Tibial artery (tissue), 4 donors: ENCODE measurements at regions not wholly inside any gene's neighbourhood (a gene's known extent, or its start where the extent isn't known, plus 50 kb on each side); places are given as distances from the start of the nearest gene placed in this dataset.

Source experiments
- DNase-seq, 2 donors: peaks; one replicate each; pipeline ENCODE4 v3.0.0-alpha.2; 2019
- H3K27ac ChIP-seq, 2 donors: fragments of 200-600 bp; sonication (generic) in 1 of 2; 1 replicate in 1 of 2; 2 replicates in 1 of 2; pipeline ENCODE4 v1.5.1; 2018 to 2019; ENCODE audit warnings: mild to moderate bottlenecking in 1 of 2
- H3K27me3 ChIP-seq, 2 donors: fragments of 200-600 bp; sonication (generic) in 1 of 2; one replicate each; pipeline versions ENCODE4 v1.5.1 to v1.6.0; 2016 to 2019
- H3K36me3 ChIP-seq, 3 donors: fragments of 200-600 bp; sonication (generic) in 2 of 3; one replicate each; pipeline ENCODE4 v1.5.1; 2016 to 2019; ENCODE audit warnings: mild to moderate bottlenecking in 2 of 3
- H3K4me1 ChIP-seq, 4 donors: fragments of 200-600 bp; sonication (generic) in 2 of 4; 1 replicate in 3 of 4; 2 replicates in 1 of 4; pipeline ENCODE4 v1.5.1; 2016 to 2019
- H3K4me3 ChIP-seq, 2 donors: fragments of 200-600 bp; sonication (generic) in 1 of 2; 1 replicate in 1 of 2; 2 replicates in 1 of 2; pipeline ENCODE4 v1.5.1; 2018 to 2019; ENCODE audit warnings: mild to moderate bottlenecking in 2 of 2
- H3K9me3 ChIP-seq, 3 donors: fragments of 200-600 bp; sonication (generic) in 1 of 3; one replicate each; pipeline ENCODE4 v1.5.1; 2016 to 2019
- CTCF ChIP-seq, 2 experiments: fragments of 200-600 bp in 1 of 2; fragments of 450-650 bp in 1 of 2; IDR thresholded peaks; one replicate each; pipeline ENCODE4 v1.5.1; 2017 to 2019; ENCODE audit warnings: antibody characterized with exemption in 2 of 2, mild to moderate bottlenecking in 1 of 2, moderate library complexity in 1 of 2
- intact Hi-C: fragments of 100-400 bp; cut with DNase I; formaldehyde crosslinking; loops from one replicate; pipeline ENCODE4 v1.15.0; 2023; ENCODE audit warnings: low total_unique reads

- no peak overlapping the region for H3K4me3 ChIP-seq
- TF ChIP-seq CTCF (IDR thresholded peaks at IDR 0.05): no peak
- no peak for DNase-seq
- H3K4me1 ChIP-seq: no peaks in the 10 kb centered on the region
- H3K36me3 ChIP-seq: no peaks in the 10 kb centered on the region
- no peaks in the 10 kb centered on the region for H3K9me3 ChIP-seq
- H3K27ac ChIP-seq: no peak overlapping the region
- intact Hi-C loops: no loop called here
- no peaks in the 10 kb centered on the region for H3K27me3 ChIP-seq
Measured at GRCh38 chr9:73995836-73996235, 501.3 kb upstream of the RORB start.

GRCh38 chr9:73996844-73997243 lies 500.3 kb upstream of the RORB start:
- no peaks in the 10 kb centered on the region for H3K9me3 ChIP-seq
- DNase-seq: no peak
- intact Hi-C loops: no loop called here
- H3K4me3 ChIP-seq: no peak overlapping the region
- H3K4me1 ChIP-seq: no peaks in the 10 kb centered on the region
- TF ChIP-seq CTCF (IDR thresholded peaks at IDR 0.05): no peak
- no peaks in the 10 kb centered on the region for H3K27me3 ChIP-seq
- no peaks in the 10 kb centered on the region for H3K36me3 ChIP-seq
- H3K27ac ChIP-seq: no peak overlapping the region

- DNase-seq: no peak
- Histone ChIP-seq H3K4me3 (no peak overlapping the region), H3K4me1 (no peaks in the 10 kb centered on the region), H3K36me3 (no peaks in the 10 kb centered on the region), H3K9me3 (no peaks in the 10 kb centered on the region), H3K27me3 (no peaks in the 10 kb centered on the region), H3K27ac (no peak overlapping the region)
- TF ChIP-seq CTCF (IDR thresholded peaks at IDR 0.05): no peak
- intact Hi-C loops: no loop called here
Measured at GRCh38 chr9:74001382-74001781, 495.8 kb upstream of the RORB start.

GRCh38 chr9:74006935-74007334 lies 490.2 kb upstream of the RORB start:
- H3K4me1 ChIP-seq: no peaks in the 10 kb centered on the region

GRCh38 chr9:74007833-74008232 lies 489.3 kb upstream of the RORB start:
- H3K27me3 ChIP-seq: no peaks in the 10 kb centered on the region
- no peaks in the 10 kb centered on the region for H3K9me3 ChIP-seq
- no peaks in the 10 kb centered on the region for H3K4me1 ChIP-seq
- DNase-seq: no peak
- no peaks in the 10 kb centered on the region for H3K36me3 ChIP-seq
- H3K4me3 ChIP-seq: no peak overlapping the region
- intact Hi-C loops: no loop called here
- no peak for TF ChIP-seq CTCF (IDR thresholded peaks at IDR 0.05)
- no peak overlapping the region for H3K27ac ChIP-seq

More at GRCh38 chr9:74006935-74007334, 490.2 kb upstream of the RORB start:
- Histone ChIP-seq H3K9me3 (no peaks in the 10 kb centered on the region), H3K4me3 (no peak overlapping the region), H3K27ac (no peak overlapping the region), H3K27me3 (no peaks in the 10 kb centered on the region), H3K36me3 (no peaks in the 10 kb centered on the region)
- DNase-seq: no peak
- TF ChIP-seq CTCF (IDR thresholded peaks at IDR 0.05): no peak
- intact Hi-C loops: no loop called here

- H3K4me3 ChIP-seq: no peak overlapping the region
- H3K4me1 ChIP-seq: no peaks in the 10 kb centered on the region
- intact Hi-C loops: no loop called here
Measured at GRCh38 chr9:74016004-74016403, 481.1 kb upstream of the RORB start.

More at GRCh38 chr9:74016004-74016403, 481.1 kb upstream of the RORB start:
- Histone ChIP-seq H3K27ac (no peak overlapping the region), H3K9me3 (no peaks in the 10 kb centered on the region), H3K36me3 (no peaks in the 10 kb centered on the region), H3K27me3 (no peaks in the 10 kb centered on the region)
- no peak for DNase-seq
- TF ChIP-seq CTCF (IDR thresholded peaks at IDR 0.05): no peak
